Liver (tissue), 8 donors: ENCODE measurements at regions not wholly inside any gene's neighbourhood (a gene's known extent, or its start where the extent isn't known, plus 50 kb on each side); places are given as distances from the start of the nearest gene placed in this dataset.

Experiments
- DNase-seq: peaks from one replicate; pipeline ENCODE4 v3.0.0-alpha.2; 2017; ENCODE audit warnings: low spot score
- H3K27ac ChIP-seq, 2 donors: one replicate each; pipeline ENCODE4 v1.7.0; 2013; ENCODE audit warnings: inconsistent platforms in 2 of 2, low read length in 2 of 2, control low read depth in 1 of 2, low read depth in 1 of 2, mild to moderate bottlenecking in 1 of 2
- H3K27me3 ChIP-seq, 4 donors: one replicate each; pipeline versions ENCODE4 v1.6.1 to v1.7.0; 2013; ENCODE audit warnings: low read length in 3 of 4, inconsistent platforms in 1 of 4, mild to moderate bottlenecking in 1 of 4, moderate library complexity in 1 of 4; ENCODE audit not compliant: control insufficient read depth in 4 of 4, insufficient read depth in 4 of 4
- H3K36me3 ChIP-seq, 4 donors: one replicate each; pipeline versions ENCODE4 v1.6.1 to v1.7.0; 2013; ENCODE audit warnings: low read length in 3 of 4, mild to moderate bottlenecking in 3 of 4, low read depth in 1 of 4, moderate library complexity in 1 of 4; ENCODE audit not compliant: control insufficient read depth in 4 of 4, insufficient read depth in 3 of 4
- H3K4me1 ChIP-seq, 4 donors: one replicate each; pipeline versions ENCODE4 v1.6.1 to v1.7.0; 2013; ENCODE audit warnings: low read length in 3 of 4, mild to moderate bottlenecking in 3 of 4, moderate library complexity in 1 of 4; ENCODE audit not compliant: control insufficient read depth in 4 of 4, insufficient read depth in 4 of 4
- H3K4me3 ChIP-seq, 3 donors: one replicate each; pipeline versions ENCODE4 v1.6.1 to v1.7.0; 2013; ENCODE audit warnings: low read length in 3 of 3, control low read depth in 1 of 3, low read depth in 1 of 3, mild to moderate bottlenecking in 1 of 3
- H3K9ac ChIP-seq, 2 donors: one replicate each; pipeline ENCODE4 v1.7.0; 2013; ENCODE audit warnings: low read length in 2 of 2, mild to moderate bottlenecking in 2 of 2, moderate library complexity in 2 of 2, control low read depth in 1 of 2, low read depth in 1 of 2
- H3K9me3 ChIP-seq, 4 donors: one replicate each; pipeline versions ENCODE4 v1.6.1 to v1.7.0; 2013; ENCODE audit warnings: low read length in 3 of 4; ENCODE audit not compliant: control insufficient read depth in 4 of 4
- ATF3 ChIP-seq: IDR thresholded peaks from 2 replicates; pipeline ENCODE4 v1.6.1; 2016; ENCODE audit warnings: antibody characterized with exemption
- EGR1 ChIP-seq, 2 donors: IDR thresholded peaks; 2 replicates each; pipeline ENCODE4 v1.6.1; 2016 to 2018; ENCODE audit warnings: antibody characterized with exemption in 2 of 2, low read depth in 2 of 2
- FOXA1 ChIP-seq: IDR thresholded peaks from 2 replicates; pipeline ENCODE4 v1.6.1; 2016; ENCODE audit warnings: antibody characterized with exemption
- FOXA2 ChIP-seq: IDR thresholded peaks from 2 replicates; pipeline ENCODE4 v1.6.1; 2016; ENCODE audit warnings: antibody characterized with exemption
- GABPA ChIP-seq, 2 donors: IDR thresholded peaks in 1 of 2; conservative IDR thresholded peaks in 1 of 2; 2 replicates each; pipeline ENCODE4 v1.6.1; 2016; ENCODE audit warnings: antibody characterized with exemption in 2 of 2, mild to moderate bottlenecking in 1 of 2, moderate library complexity in 1 of 2
- HNF4A ChIP-seq, 2 donors: conservative IDR thresholded peaks; 2 replicates each; pipeline ENCODE4 v1.6.1; 2016; ENCODE audit warnings: antibody characterized with exemption in 2 of 2, mild to moderate bottlenecking in 2 of 2
- HNF4G ChIP-seq: IDR thresholded peaks from 2 replicates; pipeline ENCODE4 v1.6.1; 2016; ENCODE audit warnings: antibody characterized with exemption
- JUND ChIP-seq, 2 donors: IDR thresholded peaks; 2 replicates each; pipeline ENCODE4 v1.6.1; 2016; ENCODE audit warnings: antibody characterized with exemption in 2 of 2
- MAX ChIP-seq: IDR thresholded peaks from 2 replicates; pipeline ENCODE4 v1.6.1; 2016; ENCODE audit warnings: antibody characterized with exemption
- NR2F2 ChIP-seq: IDR thresholded peaks from 2 replicates; pipeline ENCODE4 v1.6.1; 2016; ENCODE audit warnings: antibody characterized with exemption
- RAD21 ChIP-seq, 2 donors: IDR thresholded peaks; 2 replicates each; pipeline ENCODE4 v1.6.1; 2016; ENCODE audit warnings: antibody characterized with exemption in 2 of 2, mild to moderate bottlenecking in 2 of 2
- RXRA ChIP-seq, 2 donors: IDR thresholded peaks; 2 replicates each; pipeline ENCODE4 v1.6.1; 2017 to 2018; ENCODE audit warnings: antibody characterized with exemption in 2 of 2, mild to moderate bottlenecking in 1 of 2
- SP1 ChIP-seq: IDR thresholded peaks from 2 replicates; pipeline ENCODE4 v1.6.1; 2018; ENCODE audit warnings: antibody characterized with exemption, mild to moderate bottlenecking
- YY1 ChIP-seq: IDR thresholded peaks from 2 replicates; pipeline ENCODE4 v1.6.1; 2016; ENCODE audit warnings: antibody characterized with exemption, mild to moderate bottlenecking
- ZBTB33 ChIP-seq: IDR thresholded peaks from 2 replicates; pipeline ENCODE4 v1.6.1; 2016; ENCODE audit warnings: antibody characterized with exemption
- WGBS: extraction: QIAGEN DNeasy Blood & Tissue Kit; methylation state at CpG from one replicate; pipeline ENCODE4 v1.1.7; 2013; 5-methylcytosine and 5-hydroxymethylcytosine counted together
- TF ChIP-seq, protein P1 (sequence below): IDR thresholded peaks from 2 replicates; pipeline ENCODE4 v1.6.1; 2016; ENCODE audit warnings: antibody characterized with exemption, mild to moderate bottlenecking
- TF ChIP-seq, protein P2 (sequence below): fragments of 150-350 bp; IDR thresholded peaks from 2 replicates; pipeline ENCODE4 v1.5.1; 2017; ENCODE audit warnings: improper control_type of control experiment, low read depth, low read length; ENCODE audit not compliant: missing input control
- donor health status: healthy.
- donor health status: healthy.
- donor health status: healthy.
- donor health status: healthy.
- donor health status: healthy.

DNA sequence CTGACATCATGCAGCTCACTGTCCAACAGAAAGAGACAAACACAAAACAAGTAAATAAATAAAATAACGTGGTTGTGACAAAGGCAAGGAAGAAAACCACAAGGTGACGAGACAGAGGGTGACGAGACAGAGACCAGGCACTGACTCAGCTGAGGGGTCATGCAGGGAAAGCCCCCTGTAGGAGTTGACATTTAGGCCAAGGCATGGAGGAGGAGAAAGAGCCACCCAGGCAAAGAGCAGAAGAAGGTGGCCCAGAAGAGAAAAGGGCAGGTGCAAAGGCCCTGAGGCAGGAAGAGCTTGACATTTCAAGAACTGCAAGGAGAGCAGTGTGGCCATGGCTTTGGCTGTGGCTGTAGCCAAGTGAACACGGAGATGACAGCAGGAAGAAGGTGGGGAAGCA is 65.1 kb upstream of the ID3 start (continued):
- no peak for TF ChIP-seq ZBTB33
- no peak for TF ChIP-seq HNF4G
- no peak for TF ChIP-seq MAX

DNA sequence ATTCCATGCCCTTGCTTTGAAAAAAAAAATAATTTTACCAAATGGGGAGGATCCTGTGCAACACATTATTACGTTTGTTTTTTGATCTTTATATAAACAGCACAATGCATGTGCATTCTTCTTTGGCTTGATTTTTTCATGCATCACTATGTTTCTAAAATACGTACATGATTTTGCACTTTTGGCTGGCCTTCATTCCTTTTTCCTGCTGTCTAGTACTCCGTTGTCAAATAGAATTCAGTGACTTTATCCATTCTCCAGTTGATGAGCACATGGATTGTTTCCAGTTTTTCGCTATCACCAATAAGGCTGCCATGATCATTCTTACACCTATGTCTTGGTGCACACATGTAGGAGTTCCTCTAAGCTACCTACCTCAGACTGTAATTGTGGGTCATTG is 63.0 kb upstream of the ID3 start:
- DNase-seq, result no peak
- no peaks in the 10 kb centered on the region for H3K36me3 ChIP-seq
- peaks cover 0 to 12% (median 4%) of the 10 kb centered on the region in 4 donors for H3K27me3 ChIP-seq
- H3K9ac ChIP-seq, result no peak overlapping the region
- peaks cover 0 to 7% (median 4%) of the 10 kb centered on the region in 4 donors for H3K4me1 ChIP-seq
- H3K4me3 ChIP-seq, result no peak overlapping the region
- no peak overlapping the region for H3K27ac ChIP-seq
- no peaks in the 10 kb centered on the region for H3K9me3 ChIP-seq
- TF ChIP-seq SP1 (no peak), FOXA2 (no peak)
- TF ChIP-seq, protein P1, sequence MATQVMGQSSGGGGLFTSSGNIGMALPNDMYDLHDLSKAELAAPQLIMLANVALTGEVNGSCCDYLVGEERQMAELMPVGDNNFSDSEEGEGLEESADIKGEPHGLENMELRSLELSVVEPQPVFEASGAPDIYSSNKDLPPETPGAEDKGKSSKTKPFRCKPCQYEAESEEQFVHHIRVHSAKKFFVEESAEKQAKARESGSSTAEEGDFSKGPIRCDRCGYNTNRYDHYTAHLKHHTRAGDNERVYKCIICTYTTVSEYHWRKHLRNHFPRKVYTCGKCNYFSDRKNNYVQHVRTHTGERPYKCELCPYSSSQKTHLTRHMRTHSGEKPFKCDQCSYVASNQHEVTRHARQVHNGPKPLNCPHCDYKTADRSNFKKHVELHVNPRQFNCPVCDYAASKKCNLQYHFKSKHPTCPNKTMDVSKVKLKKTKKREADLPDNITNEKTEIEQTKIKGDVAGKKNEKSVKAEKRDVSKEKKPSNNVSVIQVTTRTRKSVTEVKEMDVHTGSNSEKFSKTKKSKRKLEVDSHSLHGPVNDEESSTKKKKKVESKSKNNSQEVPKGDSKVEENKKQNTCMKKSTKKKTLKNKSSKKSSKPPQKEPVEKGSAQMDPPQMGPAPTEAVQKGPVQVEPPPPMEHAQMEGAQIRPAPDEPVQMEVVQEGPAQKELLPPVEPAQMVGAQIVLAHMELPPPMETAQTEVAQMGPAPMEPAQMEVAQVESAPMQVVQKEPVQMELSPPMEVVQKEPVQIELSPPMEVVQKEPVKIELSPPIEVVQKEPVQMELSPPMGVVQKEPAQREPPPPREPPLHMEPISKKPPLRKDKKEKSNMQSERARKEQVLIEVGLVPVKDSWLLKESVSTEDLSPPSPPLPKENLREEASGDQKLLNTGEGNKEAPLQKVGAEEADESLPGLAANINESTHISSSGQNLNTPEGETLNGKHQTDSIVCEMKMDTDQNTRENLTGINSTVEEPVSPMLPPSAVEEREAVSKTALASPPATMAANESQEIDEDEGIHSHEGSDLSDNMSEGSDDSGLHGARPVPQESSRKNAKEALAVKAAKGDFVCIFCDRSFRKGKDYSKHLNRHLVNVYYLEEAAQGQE, result no peak
- 95% methylated on average over 4 of the region's 4 CpGs for WGBS

DNA sequence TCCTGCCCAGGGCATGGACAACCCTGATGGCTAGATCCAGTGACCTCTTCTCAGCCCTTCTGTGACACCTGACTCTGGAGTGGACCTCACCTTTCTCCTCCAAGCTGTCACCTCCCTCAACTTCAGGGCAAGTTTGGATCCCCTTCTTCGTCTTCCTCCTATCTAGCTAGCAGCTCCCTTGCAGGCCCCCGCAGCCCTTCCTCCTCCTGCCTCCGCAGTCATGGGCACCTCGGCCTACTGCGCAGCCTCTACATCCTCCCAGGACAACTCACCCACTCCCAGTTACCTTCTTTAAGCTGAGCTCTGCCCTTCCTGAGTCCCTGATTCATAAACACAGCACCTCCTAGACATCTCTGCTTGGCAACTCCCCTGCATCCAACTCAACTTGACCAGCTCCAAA is 61.3 kb upstream of the ID3 start:
- Histone ChIP-seq H3K9me3 (no peaks in the 10 kb centered on the region), H3K27ac (no peak overlapping the region), H3K27me3 (peaks cover 0 to 12% (median 4%) of the 10 kb centered on the region in 4 donors), H3K4me3 (no peak overlapping the region), H3K4me1 (peaks cover 0 to 7% (median 4%) of the 10 kb centered on the region in 4 donors), H3K9ac (no peak overlapping the region), H3K36me3 (no peaks in the 10 kb centered on the region)
- DNase-seq, result no peak
- WGBS, result 93% methylated on average over 5 of the region's 5 CpGs
- TF ChIP-seq YY1 (no peak), SP1 (no peak), JUND (IDR thresholded peaks at IDR 0.05) (no peak), HNF4A (conservative IDR thresholded peaks at IDR 0.05) (no peak), RAD21 (IDR thresholded peaks at IDR 0.05) (no peak), NR2F2 (no peak), MAX (no peak), ATF3 (no peak), HNF4G (no peak), GABPA (IDR thresholded peaks at IDR 0.05 in 1 of 2, conservative IDR thresholded peaks at IDR 0.05 in 1 of 2) (no peak), FOXA2 (no peak), EGR1 (IDR thresholded peaks at IDR 0.05; ENCODE audit: low read depth in 2 of 2) (no peak), RXRA (IDR thresholded peaks at IDR 0.05) (no peak), ZBTB33 (no peak), FOXA1 (no peak)
- TF ChIP-seq, protein P1, result no peak
- TF ChIP-seq, protein P2, sequence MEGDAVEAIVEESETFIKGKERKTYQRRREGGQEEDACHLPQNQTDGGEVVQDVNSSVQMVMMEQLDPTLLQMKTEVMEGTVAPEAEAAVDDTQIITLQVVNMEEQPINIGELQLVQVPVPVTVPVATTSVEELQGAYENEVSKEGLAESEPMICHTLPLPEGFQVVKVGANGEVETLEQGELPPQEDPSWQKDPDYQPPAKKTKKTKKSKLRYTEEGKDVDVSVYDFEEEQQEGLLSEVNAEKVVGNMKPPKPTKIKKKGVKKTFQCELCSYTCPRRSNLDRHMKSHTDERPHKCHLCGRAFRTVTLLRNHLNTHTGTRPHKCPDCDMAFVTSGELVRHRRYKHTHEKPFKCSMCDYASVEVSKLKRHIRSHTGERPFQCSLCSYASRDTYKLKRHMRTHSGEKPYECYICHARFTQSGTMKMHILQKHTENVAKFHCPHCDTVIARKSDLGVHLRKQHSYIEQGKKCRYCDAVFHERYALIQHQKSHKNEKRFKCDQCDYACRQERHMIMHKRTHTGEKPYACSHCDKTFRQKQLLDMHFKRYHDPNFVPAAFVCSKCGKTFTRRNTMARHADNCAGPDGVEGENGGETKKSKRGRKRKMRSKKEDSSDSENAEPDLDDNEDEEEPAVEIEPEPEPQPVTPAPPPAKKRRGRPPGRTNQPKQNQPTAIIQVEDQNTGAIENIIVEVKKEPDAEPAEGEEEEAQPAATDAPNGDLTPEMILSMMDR, result no peak
